ENCODE measurements at regions not wholly inside any gene's neighbourhood (a gene's known extent, or its start where the extent isn't known, plus 50 kb on each side); places are given as distances from the start of the nearest gene placed in this dataset.

DNA sequence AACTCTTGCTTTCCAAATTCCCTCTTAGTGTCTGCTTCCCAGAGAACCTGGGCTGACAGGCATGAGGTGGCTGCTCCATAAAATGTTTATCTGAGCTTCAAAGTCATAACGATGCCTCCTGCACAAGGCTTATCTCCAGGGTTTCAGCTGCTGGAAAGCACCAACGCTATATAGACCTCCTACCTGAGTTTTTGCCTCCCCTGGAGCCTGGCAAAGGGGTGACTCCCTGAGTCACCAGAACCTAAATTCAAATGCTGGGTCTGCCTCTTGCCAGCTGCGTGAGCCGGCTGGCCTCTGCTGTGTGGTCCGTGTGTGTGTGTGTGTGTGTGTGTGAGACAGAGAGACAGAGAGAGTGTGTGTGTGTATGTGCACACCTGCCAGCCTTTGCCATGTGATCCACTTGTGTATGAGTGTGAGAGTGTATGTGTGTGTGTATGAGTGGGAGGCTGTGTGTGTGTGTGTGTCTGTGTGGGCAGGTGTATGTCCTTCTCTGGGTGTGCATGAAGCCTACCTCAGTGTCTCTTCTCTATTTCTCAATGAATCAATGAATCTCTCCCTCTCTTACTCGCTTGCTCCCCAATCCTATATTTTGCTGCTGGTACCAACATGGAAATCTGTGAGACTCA, 714.9 kb downstream of the MATN1 start:
- TF ChIP-seq CTCF (IDR thresholded peaks at IDR 0.05) (no peak), POLR2AphosphoS5 (IDR thresholded peaks at IDR 0.05) (no peak), EP300 (IDR thresholded peaks at IDR 0.05) (no peak)

Measured in upper lobe of left lung (tissue), 4 donors.